Neural cell (in vitro differentiated cells): ENCODE measurements at regions not wholly inside any gene's neighbourhood (a gene's known extent, or its start where the extent isn't known, plus 50 kb on each side); places are given as distances from the start of the nearest gene placed in this dataset.

ENCODE experiments used
- EP300 ChIP-seq: fragments of 450-650 bp; conservative IDR thresholded peaks from 2 replicates; pipeline ENCODE4 v1.6.1; 2014; ENCODE audit warnings: antibody characterized with exemption, mild to moderate bottlenecking, moderate library complexity; ENCODE audit not compliant: poor library complexity, severe bottlenecking
- EZH2 ChIP-seq: fragments of 200-600, 300-800 bp; shearing (Covaris generic), sonication (generic); IDR thresholded peaks from 2 replicates; pipeline ENCODE4 v1.6.1; 2014; ENCODE audit warnings: antibody characterized with exemption, low read length, borderline replicate concordance, mild to moderate bottlenecking; ENCODE audit not compliant: insufficient read depth, poor library complexity, severe bottlenecking
- MXI1 ChIP-seq: fragments of 450-650 bp; conservative IDR thresholded peaks from 2 replicates; pipeline ENCODE4 v1.6.1; 2014; ENCODE audit warnings: antibody characterized with exemption, mild to moderate bottlenecking; ENCODE audit not compliant: poor library complexity, severe bottlenecking
- POLR2AphosphoS5 ChIP-seq: IDR thresholded peaks from 2 replicates; pipeline ENCODE4 v1.6.1; 2012
- SMC3 ChIP-seq: fragments of 450-650 bp; conservative IDR thresholded peaks from 2 replicates; pipeline ENCODE4 v1.6.1; 2014; ENCODE audit warnings: antibody characterized with exemption, mild to moderate bottlenecking, moderate library complexity; ENCODE audit not compliant: poor library complexity
- TF ChIP-seq, protein P1 (sequence below): fragments of 450-650 bp; IDR thresholded peaks from 2 replicates; pipeline ENCODE4 v1.5.1; 2014; ENCODE audit warnings: antibody characterized with exemption, mild to moderate bottlenecking, moderate library complexity; ENCODE audit not compliant: poor library complexity, severe bottlenecking
- TF ChIP-seq, protein P2 (sequence below): IDR thresholded peaks from 2 replicates; pipeline ENCODE4 v1.6.1; 2012; ENCODE audit warnings: borderline replicate concordance

DNA sequence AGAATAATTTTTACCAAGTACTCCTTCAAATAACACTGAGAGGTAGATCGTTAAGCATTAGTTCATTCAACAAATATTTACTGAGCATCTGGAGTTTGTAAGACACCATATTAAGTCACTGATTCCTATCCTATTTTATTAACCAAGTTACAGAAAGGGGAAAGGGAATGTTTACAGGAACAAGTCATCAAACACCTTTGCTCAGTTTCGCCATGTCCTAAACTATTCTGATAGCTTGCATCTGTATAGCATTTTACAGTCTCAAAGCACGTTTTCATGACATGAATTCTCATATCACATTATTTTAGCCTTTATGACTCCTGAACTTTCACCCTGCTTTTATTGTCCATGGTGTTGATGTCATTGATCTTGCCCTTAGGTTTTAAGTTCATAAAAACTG lies 89.2 kb downstream of the AREG start:
- TF ChIP-seq EZH2 (no peak), POLR2AphosphoS5 (no peak), EP300 (no peak), MXI1 (no peak), SMC3 (no peak)
- TF ChIP-seq, protein P1, sequence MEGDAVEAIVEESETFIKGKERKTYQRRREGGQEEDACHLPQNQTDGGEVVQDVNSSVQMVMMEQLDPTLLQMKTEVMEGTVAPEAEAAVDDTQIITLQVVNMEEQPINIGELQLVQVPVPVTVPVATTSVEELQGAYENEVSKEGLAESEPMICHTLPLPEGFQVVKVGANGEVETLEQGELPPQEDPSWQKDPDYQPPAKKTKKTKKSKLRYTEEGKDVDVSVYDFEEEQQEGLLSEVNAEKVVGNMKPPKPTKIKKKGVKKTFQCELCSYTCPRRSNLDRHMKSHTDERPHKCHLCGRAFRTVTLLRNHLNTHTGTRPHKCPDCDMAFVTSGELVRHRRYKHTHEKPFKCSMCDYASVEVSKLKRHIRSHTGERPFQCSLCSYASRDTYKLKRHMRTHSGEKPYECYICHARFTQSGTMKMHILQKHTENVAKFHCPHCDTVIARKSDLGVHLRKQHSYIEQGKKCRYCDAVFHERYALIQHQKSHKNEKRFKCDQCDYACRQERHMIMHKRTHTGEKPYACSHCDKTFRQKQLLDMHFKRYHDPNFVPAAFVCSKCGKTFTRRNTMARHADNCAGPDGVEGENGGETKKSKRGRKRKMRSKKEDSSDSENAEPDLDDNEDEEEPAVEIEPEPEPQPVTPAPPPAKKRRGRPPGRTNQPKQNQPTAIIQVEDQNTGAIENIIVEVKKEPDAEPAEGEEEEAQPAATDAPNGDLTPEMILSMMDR, result no peak
- TF ChIP-seq, protein P2, sequence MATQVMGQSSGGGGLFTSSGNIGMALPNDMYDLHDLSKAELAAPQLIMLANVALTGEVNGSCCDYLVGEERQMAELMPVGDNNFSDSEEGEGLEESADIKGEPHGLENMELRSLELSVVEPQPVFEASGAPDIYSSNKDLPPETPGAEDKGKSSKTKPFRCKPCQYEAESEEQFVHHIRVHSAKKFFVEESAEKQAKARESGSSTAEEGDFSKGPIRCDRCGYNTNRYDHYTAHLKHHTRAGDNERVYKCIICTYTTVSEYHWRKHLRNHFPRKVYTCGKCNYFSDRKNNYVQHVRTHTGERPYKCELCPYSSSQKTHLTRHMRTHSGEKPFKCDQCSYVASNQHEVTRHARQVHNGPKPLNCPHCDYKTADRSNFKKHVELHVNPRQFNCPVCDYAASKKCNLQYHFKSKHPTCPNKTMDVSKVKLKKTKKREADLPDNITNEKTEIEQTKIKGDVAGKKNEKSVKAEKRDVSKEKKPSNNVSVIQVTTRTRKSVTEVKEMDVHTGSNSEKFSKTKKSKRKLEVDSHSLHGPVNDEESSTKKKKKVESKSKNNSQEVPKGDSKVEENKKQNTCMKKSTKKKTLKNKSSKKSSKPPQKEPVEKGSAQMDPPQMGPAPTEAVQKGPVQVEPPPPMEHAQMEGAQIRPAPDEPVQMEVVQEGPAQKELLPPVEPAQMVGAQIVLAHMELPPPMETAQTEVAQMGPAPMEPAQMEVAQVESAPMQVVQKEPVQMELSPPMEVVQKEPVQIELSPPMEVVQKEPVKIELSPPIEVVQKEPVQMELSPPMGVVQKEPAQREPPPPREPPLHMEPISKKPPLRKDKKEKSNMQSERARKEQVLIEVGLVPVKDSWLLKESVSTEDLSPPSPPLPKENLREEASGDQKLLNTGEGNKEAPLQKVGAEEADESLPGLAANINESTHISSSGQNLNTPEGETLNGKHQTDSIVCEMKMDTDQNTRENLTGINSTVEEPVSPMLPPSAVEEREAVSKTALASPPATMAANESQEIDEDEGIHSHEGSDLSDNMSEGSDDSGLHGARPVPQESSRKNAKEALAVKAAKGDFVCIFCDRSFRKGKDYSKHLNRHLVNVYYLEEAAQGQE, result no peak
